Right forelimb (tissue), 1 donor: ENCODE measurements at regions not wholly inside any gene's neighbourhood (a gene's known extent, or its start where the extent isn't known, plus 50 kb on each side); places are given as distances from the start of the nearest gene placed in this dataset.

Experiments
- DNase-seq: peaks from one replicate; pipeline ENCODE4 v3.0.0-alpha.2; 2018

- no peak for DNase-seq
Observed at GRCh38 chr11:92626624-92627023, 342.8 kb upstream of the MTNR1B start.

GRCh38 chr11:92627615-92628256 lies 341.7 kb upstream of the MTNR1B start:
- DNase-seq, result no peak

- no peak for DNase-seq
Observed at GRCh38 chr11:92628401-92629292, 340.8 kb upstream of the MTNR1B start.

GRCh38 chr11:92632495-92632894 lies 337.0 kb upstream of the MTNR1B start:
- DNase-seq, result no peak

GRCh38 chr11:92633820-92634219 lies 335.6 kb upstream of the MTNR1B start:
- DNase-seq, result no peak

GRCh38 chr11:92636543-92637188 lies 332.8 kb upstream of the MTNR1B start:
- no peak for DNase-seq

- no peak for DNase-seq
Observed at GRCh38 chr11:92638678-92639077, 330.8 kb upstream of the MTNR1B start.

- no peak for DNase-seq
Observed at GRCh38 chr11:92642177-92642931, 327.1 kb upstream of the MTNR1B start.

GRCh38 chr11:92643827-92644226 lies 325.6 kb upstream of the MTNR1B start:
- DNase-seq, result no peak

- DNase-seq, result no peak
Observed at GRCh38 chr11:92644595-92645445, 324.6 kb upstream of the MTNR1B start.

- DNase-seq, result no peak
Observed at GRCh38 chr11:92651159-92651558, 318.3 kb upstream of the MTNR1B start.

GRCh38 chr11:92653454-92653853 lies 316.0 kb upstream of the MTNR1B start:
- no peak for DNase-seq

- DNase-seq, result no peak
Observed at GRCh38 chr11:92656783-92657182, 312.7 kb upstream of the MTNR1B start.

- no peak for DNase-seq
Observed at GRCh38 chr11:92657226-92657625, 312.2 kb upstream of the MTNR1B start.

GRCh38 chr11:92658733-92659132 lies 310.7 kb upstream of the MTNR1B start:
- no peak for DNase-seq

GRCh38 chr11:92659793-92660192 lies 309.7 kb upstream of the MTNR1B start:
- DNase-seq, result no peak

GRCh38 chr11:92662601-92663360 lies 306.7 kb upstream of the MTNR1B start:
- DNase-seq, result no peak

GRCh38 chr11:92663539-92663938 lies 305.9 kb upstream of the MTNR1B start:
- DNase-seq, result no peak

GRCh38 chr11:92667486-92668152 lies 301.8 kb upstream of the MTNR1B start:
- no peak for DNase-seq

GRCh38 chr11:92670308-92670890 lies 299.1 kb upstream of the MTNR1B start:
- DNase-seq, result no peak
